Neural cell (in vitro differentiated cells): ENCODE measurements at regions not wholly inside any gene's neighbourhood (a gene's known extent, or its start where the extent isn't known, plus 50 kb on each side); places are given as distances from the start of the nearest gene placed in this dataset.

Source experiments
- EP300 ChIP-seq: fragments of 450-650 bp; conservative IDR thresholded peaks from 2 replicates; pipeline ENCODE4 v1.6.1; 2014; ENCODE audit warnings: antibody characterized with exemption, mild to moderate bottlenecking, moderate library complexity; ENCODE audit not compliant: poor library complexity, severe bottlenecking
- EZH2 ChIP-seq: fragments of 200-600, 300-800 bp; shearing (Covaris generic), sonication (generic); IDR thresholded peaks from 2 replicates; pipeline ENCODE4 v1.6.1; 2014; ENCODE audit warnings: antibody characterized with exemption, low read length, borderline replicate concordance, mild to moderate bottlenecking; ENCODE audit not compliant: insufficient read depth, poor library complexity, severe bottlenecking
- MXI1 ChIP-seq: fragments of 450-650 bp; conservative IDR thresholded peaks from 2 replicates; pipeline ENCODE4 v1.6.1; 2014; ENCODE audit warnings: antibody characterized with exemption, mild to moderate bottlenecking; ENCODE audit not compliant: poor library complexity, severe bottlenecking
- POLR2AphosphoS5 ChIP-seq: IDR thresholded peaks from 2 replicates; pipeline ENCODE4 v1.6.1; 2012
- RAD21 ChIP-seq: fragments of 450-650 bp; conservative IDR thresholded peaks from 2 replicates; pipeline ENCODE4 v1.6.1; 2014; ENCODE audit warnings: antibody characterized with exemption, mild to moderate bottlenecking, moderate library complexity
- TF ChIP-seq, protein P1 (sequence below): fragments of 450-650 bp; IDR thresholded peaks from 2 replicates; pipeline ENCODE4 v1.5.1; 2014; ENCODE audit warnings: antibody characterized with exemption, mild to moderate bottlenecking, moderate library complexity; ENCODE audit not compliant: poor library complexity, severe bottlenecking
- TF ChIP-seq, protein P2 (sequence below): IDR thresholded peaks from 2 replicates; pipeline ENCODE4 v1.6.1; 2012; ENCODE audit warnings: borderline replicate concordance

DNA sequence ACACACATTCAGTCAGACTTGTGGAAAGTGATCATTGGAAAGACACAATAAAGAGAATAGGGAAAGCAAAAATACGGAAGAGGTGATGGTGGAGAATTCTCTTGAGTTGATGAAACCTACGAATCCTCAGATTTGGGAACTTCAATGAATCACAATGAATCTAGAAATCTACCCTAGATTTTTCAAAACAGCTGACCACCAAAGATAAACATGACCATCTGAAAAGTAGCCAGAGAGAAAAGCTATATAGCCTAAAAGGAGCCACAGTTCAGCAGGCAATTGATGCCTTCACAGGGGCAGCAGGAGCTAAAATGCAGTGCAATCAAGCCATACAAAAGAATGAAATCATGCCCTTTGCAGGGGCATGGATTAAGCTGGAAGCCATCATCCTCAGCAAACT is 170.6 kb upstream of the RUNX1 start:
- TF ChIP-seq, protein P1, sequence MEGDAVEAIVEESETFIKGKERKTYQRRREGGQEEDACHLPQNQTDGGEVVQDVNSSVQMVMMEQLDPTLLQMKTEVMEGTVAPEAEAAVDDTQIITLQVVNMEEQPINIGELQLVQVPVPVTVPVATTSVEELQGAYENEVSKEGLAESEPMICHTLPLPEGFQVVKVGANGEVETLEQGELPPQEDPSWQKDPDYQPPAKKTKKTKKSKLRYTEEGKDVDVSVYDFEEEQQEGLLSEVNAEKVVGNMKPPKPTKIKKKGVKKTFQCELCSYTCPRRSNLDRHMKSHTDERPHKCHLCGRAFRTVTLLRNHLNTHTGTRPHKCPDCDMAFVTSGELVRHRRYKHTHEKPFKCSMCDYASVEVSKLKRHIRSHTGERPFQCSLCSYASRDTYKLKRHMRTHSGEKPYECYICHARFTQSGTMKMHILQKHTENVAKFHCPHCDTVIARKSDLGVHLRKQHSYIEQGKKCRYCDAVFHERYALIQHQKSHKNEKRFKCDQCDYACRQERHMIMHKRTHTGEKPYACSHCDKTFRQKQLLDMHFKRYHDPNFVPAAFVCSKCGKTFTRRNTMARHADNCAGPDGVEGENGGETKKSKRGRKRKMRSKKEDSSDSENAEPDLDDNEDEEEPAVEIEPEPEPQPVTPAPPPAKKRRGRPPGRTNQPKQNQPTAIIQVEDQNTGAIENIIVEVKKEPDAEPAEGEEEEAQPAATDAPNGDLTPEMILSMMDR = no peak
- TF ChIP-seq EP300 = no peak
- TF ChIP-seq EZH2 = no peak
- TF ChIP-seq, protein P2, sequence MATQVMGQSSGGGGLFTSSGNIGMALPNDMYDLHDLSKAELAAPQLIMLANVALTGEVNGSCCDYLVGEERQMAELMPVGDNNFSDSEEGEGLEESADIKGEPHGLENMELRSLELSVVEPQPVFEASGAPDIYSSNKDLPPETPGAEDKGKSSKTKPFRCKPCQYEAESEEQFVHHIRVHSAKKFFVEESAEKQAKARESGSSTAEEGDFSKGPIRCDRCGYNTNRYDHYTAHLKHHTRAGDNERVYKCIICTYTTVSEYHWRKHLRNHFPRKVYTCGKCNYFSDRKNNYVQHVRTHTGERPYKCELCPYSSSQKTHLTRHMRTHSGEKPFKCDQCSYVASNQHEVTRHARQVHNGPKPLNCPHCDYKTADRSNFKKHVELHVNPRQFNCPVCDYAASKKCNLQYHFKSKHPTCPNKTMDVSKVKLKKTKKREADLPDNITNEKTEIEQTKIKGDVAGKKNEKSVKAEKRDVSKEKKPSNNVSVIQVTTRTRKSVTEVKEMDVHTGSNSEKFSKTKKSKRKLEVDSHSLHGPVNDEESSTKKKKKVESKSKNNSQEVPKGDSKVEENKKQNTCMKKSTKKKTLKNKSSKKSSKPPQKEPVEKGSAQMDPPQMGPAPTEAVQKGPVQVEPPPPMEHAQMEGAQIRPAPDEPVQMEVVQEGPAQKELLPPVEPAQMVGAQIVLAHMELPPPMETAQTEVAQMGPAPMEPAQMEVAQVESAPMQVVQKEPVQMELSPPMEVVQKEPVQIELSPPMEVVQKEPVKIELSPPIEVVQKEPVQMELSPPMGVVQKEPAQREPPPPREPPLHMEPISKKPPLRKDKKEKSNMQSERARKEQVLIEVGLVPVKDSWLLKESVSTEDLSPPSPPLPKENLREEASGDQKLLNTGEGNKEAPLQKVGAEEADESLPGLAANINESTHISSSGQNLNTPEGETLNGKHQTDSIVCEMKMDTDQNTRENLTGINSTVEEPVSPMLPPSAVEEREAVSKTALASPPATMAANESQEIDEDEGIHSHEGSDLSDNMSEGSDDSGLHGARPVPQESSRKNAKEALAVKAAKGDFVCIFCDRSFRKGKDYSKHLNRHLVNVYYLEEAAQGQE = no peak
- TF ChIP-seq RAD21 = no peak
- no peak for TF ChIP-seq POLR2AphosphoS5
- no peak for TF ChIP-seq MXI1
